NOMO-1 treated with dmso at 0.1 percent for 144 hours (cell line): ENCODE measurements at regions not wholly inside any gene's neighbourhood (a gene's known extent, or its start where the extent isn't known, plus 50 kb on each side); places are given as distances from the start of the nearest gene placed in this dataset.
"Not testable (repeated sequence)": the region's sequence is repeated elsewhere in the genome, so short reads cannot be mapped to it uniquely, and the experiment has no call there.

Experiments used
- DNase-seq: peaks from one replicate; lab custom pipeline; 2025; ENCODE audit not compliant: unreplicated experiment; lab: John Stamatoyannopoulos, UW

- DNase-seq, result not testable (repeated sequence)
These were observed 64.4 kb downstream of the TMEM200C start for GRCh38 chr18:5830902-5831301.

DNA sequence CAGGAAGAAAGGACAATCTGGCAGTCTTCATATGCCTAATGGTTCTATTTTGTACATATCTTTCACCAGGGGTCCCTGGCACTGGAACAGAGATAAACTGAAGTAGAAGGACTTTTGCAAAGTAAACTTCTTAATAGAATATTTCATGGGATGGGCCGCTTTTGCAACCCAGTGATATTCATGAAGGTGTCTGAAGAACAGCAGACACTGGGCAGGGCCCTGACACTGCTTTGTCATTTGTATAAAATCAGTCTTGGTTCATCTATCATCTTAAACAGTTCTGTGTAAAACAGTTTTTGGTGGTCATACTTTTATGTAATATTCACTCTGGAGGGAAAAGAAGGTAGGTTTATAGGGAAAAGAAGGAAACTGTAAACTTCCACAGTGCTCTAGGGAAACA is 66.4 kb downstream of the TMEM200C start:
- DNase-seq, result no peak

DNA sequence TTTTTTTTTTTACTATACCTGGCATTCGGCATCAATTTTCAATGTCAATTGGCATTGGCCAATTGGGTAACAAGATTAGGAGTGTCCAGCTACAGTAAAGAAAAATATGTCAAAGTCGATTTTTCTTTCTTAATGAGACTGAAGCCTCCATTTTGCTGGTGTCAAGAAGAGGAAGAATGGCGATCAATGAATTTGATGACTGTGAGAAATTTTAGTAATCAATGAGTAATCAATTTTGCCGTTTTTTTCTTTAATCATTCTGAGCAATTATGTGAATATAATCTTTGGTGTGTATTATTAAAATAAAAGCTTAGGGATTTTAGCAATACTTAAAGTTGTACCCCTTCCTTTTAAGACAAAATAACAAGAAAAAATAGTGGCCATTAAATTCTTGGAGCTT is 69.7 kb downstream of the TMEM200C start:
- DNase-seq, result no peak

- DNase-seq, result no peak
These were observed 70.8 kb downstream of the TMEM200C start for GRCh38 chr18:5824370-5824984.

- DNase-seq, result peak; percentile 41
These were observed 77.5 kb downstream of the TMEM200C start for GRCh38 chr18:5817816-5818215.

DNA sequence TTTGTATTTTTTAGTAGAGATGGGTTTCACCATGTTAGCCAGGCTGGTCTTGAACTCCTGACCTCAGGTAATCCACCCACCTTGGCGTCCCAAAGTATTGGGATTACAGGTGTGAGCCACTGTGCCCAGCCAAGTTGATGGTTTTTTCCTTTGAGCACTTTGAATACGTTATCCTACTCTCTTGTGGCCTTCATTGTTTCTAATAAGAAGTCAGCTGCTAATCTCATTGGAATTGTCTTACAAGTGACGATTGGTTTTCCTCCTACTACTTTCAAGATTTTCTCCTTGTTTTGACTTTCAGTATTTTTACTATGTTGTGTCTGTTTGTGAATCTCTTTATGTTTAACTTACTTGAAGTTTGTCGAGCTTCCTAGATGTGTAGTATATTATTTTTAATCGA is 88.5 kb downstream of the TMEM200C start:
- no peak for DNase-seq

GRCh38 chr18:5787936-5788335 is 107.4 kb downstream of the TMEM200C start:
- DNase-seq, result no peak

DNA sequence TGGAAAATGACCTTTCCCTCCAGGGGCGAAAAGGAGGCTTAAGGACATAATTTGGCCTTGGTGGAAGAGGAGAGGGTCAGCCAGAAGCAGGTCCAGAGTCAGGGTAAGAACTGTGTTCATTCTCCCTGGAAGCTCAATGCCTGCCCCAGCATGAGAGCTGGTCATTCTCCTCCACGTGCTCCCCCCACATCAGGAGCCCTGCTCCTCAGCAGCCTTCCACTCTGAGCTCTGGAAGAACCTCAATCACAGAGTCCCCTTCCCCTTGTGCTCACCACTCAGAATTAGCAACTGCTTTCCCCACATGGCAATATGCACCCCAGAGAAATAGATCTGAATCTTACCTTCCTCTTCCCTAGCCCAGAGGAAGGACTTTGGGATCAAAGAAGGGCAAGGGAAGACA is 115.4 kb downstream of the TMEM200C start:
- no peak for DNase-seq

DNA sequence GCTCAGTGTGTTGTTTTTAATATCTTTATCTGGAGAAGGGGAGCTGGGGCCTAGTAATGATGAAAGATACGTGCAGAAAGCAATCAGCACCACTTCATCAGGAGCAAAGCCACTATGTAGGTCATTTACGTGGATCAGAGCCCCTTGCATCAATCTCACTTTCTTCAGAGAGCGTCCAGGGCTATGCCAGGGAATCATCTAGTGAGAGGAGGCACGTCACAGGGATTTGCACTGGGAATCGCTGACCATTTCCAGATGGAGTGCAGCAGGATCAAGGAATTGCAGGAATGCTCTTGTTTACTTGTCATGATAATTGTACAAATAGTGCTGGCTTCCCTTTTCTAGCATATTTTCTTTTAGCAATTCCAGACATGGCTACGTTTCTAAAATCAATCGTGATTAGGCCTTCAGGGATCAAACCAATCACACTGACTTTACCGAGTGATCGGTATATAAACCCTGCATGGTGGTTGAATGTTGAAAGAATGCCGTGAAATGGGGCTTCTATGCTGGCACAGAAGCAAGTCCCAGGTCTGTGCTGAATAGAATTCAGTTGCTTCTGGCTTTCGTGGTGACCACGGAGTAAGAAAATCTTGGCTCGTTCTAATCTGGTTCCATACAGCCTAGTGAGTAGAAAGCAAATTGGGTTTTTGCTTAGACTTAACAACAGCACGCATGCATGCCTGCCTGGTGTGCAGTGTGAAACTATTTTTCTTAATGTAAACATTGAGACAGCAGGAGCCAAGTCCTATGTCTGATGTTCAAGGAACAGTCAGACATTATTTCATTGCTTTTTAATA is 122.8 kb downstream of the TMEM200C start:
- no peak for DNase-seq

- DNase-seq, result no peak
These were observed 124.0 kb downstream of the TMEM200C start for GRCh38 chr18:5771343-5771742.

GRCh38 chr18:5770176-5770575 is 125.1 kb downstream of the TMEM200C start:
- no peak for DNase-seq

- no peak for DNase-seq
These were observed 126.9 kb downstream of the TMEM200C start for GRCh38 chr18:5768454-5768853.

GRCh38 chr18:5759194-5759593 is 136.1 kb downstream of the TMEM200C start:
- no peak for DNase-seq

DNA sequence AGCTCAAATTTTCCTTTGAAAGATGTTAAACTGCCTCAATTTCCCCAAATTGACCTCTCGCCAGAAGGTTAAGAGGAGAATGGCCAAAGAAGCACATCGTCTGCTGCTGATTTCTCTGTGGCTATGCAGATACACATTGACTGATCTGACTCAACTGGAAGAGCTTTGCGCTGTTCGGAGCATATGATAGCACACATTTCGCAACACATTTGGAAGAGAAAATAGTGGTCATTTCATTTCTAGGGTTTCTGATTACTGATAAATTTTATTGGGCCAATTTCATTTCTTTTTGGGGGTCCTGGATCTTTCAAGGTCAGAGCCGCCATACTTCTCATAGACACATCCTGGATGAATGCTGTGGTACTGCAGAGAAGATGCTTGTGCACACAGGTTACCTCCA is 138.5 kb downstream of the TMEM200C start:
- DNase-seq, result no peak

DNA sequence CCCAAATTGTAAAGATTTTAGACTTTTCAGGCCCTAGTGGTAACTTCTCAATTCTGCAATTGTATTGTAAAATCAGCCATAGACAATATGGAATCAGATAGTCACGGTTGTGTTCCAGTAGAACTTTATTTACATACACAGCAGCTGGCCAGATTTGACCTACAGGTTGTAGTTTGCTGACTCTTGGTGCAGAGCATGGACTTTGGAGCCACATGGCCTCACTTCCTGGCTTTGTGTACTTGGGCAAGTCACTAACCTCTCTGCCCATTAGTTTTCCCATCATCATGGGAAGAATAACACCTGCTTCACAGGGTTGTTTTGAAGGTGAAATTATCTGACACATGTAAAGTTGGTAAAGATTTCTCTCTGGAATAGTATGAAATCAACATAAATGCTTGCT is 147.6 kb downstream of the TMEM200C start:
- DNase-seq, result no peak

DNA sequence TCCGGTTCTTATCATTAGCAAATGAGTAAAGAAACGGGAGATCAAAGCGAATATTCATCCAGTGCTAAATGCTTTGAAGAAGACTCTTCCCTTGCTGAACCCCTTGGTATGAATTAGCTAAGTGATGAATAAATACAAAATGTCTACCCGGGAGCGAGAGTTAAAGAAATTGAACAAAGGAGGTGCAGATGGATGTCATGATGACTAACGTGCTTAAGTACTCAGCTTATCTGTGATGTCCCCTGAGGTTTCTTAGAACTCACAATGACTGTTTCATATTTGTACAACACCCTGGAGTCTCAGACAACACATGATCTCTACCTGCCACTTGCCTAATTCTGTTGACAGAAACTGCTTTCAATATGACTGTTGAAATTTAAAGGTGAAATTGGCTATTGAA is 148.5 kb downstream of the TMEM200C start:
- DNase-seq, result no peak

DNA sequence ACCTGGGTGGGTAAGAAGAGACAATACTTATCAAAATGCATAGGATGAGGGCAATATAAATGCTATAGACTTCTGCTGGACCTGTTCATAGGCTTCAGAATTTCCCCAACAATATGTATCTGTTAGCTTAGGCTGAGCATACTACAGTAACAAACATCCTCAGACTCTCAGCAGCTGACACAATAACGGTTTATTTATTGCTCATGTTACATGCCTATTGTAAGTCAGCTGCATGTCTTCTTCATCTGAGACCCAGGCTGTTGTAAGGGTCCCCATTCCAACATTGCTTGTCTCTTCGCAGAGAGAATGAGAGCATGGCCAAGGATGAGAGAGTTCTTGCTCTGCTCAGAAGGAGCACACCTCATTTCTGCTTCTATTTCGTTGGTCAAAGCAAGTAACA is 150.7 kb downstream of the TMEM200C start:
- DNase-seq, result no peak

GRCh38 chr18:5738526-5738925 is 156.8 kb downstream of the TMEM200C start:
- DNase-seq, result no peak

DNA sequence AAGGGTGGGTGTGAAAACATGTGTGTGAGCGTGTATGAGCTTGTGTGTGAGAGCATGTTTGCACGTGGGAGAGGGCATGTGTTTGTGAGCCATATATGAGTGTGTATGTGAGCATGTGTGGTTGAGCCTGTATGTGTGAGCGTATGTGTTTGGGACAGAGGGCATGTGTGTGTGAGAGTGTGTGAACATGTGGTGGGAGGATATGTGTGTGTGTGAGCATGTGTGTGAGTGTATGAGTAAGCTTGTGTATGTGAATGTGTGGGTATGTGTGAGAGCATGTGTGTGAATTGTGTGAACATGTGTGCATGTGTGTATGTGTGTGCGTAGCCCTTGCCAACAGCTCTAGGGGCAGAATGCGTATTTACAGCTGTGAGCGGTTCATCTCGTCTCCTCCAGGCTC is 163.0 kb downstream of the TMEM200C start:
- no peak for DNase-seq

- no peak for DNase-seq
These were observed 165.2 kb downstream of the TMEM200C start for GRCh38 chr18:5729983-5730699.

- no peak for DNase-seq
These were observed 166.8 kb downstream of the TMEM200C start for GRCh38 chr18:5728531-5728930.

GRCh38 chr18:5726011-5726410 is 169.3 kb downstream of the TMEM200C start:
- no peak for DNase-seq
